ENCODE measurements at regions not wholly inside any gene's neighbourhood (a gene's known extent, or its start where the extent isn't known, plus 50 kb on each side); places are given as distances from the start of the nearest gene placed in this dataset.

DNA sequence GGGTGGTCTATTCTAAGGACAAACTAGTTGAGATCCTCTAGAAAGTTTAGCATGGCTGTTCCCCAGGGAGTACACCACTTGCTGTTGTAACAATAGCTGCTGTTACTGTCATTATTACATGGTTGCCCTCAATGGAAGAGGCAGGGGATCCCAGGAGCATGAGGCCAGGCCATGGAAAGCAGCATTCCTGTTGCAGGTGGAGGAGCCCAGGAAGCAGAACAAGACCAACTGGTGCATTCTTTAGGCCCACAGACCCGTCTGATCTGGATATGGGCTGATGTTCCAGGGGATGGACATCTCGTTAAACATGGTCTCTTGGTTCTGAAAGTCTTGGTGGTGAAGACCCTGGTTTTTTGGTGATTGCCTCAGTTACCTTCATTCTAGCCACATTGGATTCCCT lies 109.2 kb upstream of the WSCD2 start:
- Histone ChIP-seq H3K4me2 (ENCODE audit: low read length) (no peak overlapping the region), H3K27me3 (ENCODE audit: insufficient read depth, low read length) (peaks cover 63% of the 10 kb centered on the region), H3K36me3 (ENCODE audit: control insufficient read depth in 1 of 2, insufficient read depth in 2 of 2, low read length in 2 of 2) (no peaks in the 10 kb centered on the region), H3K4me1 (ENCODE audit: control insufficient read depth in 1 of 2, insufficient read depth in 2 of 2, low read length in 2 of 2) (no peaks in the 10 kb centered on the region), H3K79me2 (ENCODE audit: insufficient read depth, low read length) (no peaks in the 10 kb centered on the region), H4K20me1 (ENCODE audit: insufficient read depth) (no peaks in the 10 kb centered on the region), H3K9me3 (ENCODE audit: control insufficient read depth in 1 of 2, insufficient read depth in 1 of 2, low read depth in 1 of 2, low read length in 2 of 2) (no peaks in the 10 kb centered on the region), H3K27ac (ENCODE audit: low read depth, low read length) (no peak overlapping the region), H2AFZ (ENCODE audit: low read depth, low read length, poor library complexity, severe bottlenecking) (no peak overlapping the region), H3K9ac (ENCODE audit: low read length) (no peak overlapping the region), H3K9me2 (ENCODE audit: insufficient read depth) (no peaks in the 10 kb centered on the region), H3K4me3 (replicated peaks in 1 of 2; ENCODE audit: low read depth in 1 of 2, low read length in 2 of 2) (no peak overlapping the region)
- ATAC-seq (no peak), DNase-seq (ENCODE audit: low read depth, low spot score) (no peak)
- BruUV-seq (replicated peaks) = no TSS peak
- POLR2A ChIA-PET = no interaction called here
- no peak for TF ChIP-seq SRF (IDR thresholded peaks at IDR 0.05; ENCODE audit: low read depth)
- TF ChIP-seq ZNF274 (IDR thresholded peaks at IDR 0.05; ENCODE audit: low read depth, low read length) = no peak
- no peak for TF ChIP-seq JUND (IDR thresholded peaks at IDR 0.05)
- CTCF ChIA-PET = no interaction called here
- intact Hi-C loops (cut with micrococcal nuclease) = no loop called here
- RAD21 ChIA-PET (ENCODE audit: low non-redundant PET in 1 of 2, low total read pairs in 2 of 2, uncharacterized antibody in 2 of 2, unreplicated experiment in 2 of 2) = no interaction called here

DNA sequence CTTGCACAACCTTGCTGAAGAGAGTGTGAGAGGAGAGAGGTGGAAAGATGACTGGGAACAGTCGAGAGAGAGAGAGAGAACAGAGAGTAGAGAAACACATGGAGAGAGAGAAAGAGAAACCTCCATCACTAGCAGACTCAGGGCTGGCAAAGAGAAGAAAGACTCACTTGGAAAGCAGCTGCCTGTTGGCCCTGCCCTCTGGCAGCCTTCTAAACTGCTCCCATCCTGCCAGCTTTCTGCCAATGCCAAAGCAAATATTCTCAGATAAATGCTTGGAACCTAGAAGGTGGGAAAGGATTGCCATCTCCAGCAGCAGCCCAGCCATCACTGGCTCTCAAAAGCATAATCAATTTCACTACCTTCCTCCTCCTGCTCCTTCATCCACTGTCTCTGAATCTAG lies 107.9 kb upstream of the WSCD2 start:
- H3K4me3 ChIP-seq (replicated peaks in 1 of 2; ENCODE audit: low read depth in 1 of 2, low read length in 2 of 2) = no peak overlapping the region
- no peaks in the 10 kb centered on the region for H3K4me1 ChIP-seq (ENCODE audit: control insufficient read depth in 1 of 2, insufficient read depth in 2 of 2, low read length in 2 of 2)
- no peaks in the 10 kb centered on the region for H3K36me3 ChIP-seq (ENCODE audit: control insufficient read depth in 1 of 2, insufficient read depth in 2 of 2, low read length in 2 of 2)
- ATAC-seq (no peak), DNase-seq (ENCODE audit: low read depth, low spot score) (no peak)
- peaks cover 52% of the 10 kb centered on the region for H3K27me3 ChIP-seq (ENCODE audit: insufficient read depth, low read length)
- TF ChIP-seq POLR2A (IDR thresholded peaks at IDR 0.05; ENCODE audit: borderline replicate concordance, extremely low read depth, insufficient read depth, insufficient read length) = no peak
- TF ChIP-seq ELF1 (IDR thresholded peaks at IDR 0.05; ENCODE audit: borderline replicate concordance, low read depth) = no peak
- no peak for TF ChIP-seq ZNF274 (IDR thresholded peaks at IDR 0.05; ENCODE audit: low read depth, low read length)
- TF ChIP-seq, protein P1, sequence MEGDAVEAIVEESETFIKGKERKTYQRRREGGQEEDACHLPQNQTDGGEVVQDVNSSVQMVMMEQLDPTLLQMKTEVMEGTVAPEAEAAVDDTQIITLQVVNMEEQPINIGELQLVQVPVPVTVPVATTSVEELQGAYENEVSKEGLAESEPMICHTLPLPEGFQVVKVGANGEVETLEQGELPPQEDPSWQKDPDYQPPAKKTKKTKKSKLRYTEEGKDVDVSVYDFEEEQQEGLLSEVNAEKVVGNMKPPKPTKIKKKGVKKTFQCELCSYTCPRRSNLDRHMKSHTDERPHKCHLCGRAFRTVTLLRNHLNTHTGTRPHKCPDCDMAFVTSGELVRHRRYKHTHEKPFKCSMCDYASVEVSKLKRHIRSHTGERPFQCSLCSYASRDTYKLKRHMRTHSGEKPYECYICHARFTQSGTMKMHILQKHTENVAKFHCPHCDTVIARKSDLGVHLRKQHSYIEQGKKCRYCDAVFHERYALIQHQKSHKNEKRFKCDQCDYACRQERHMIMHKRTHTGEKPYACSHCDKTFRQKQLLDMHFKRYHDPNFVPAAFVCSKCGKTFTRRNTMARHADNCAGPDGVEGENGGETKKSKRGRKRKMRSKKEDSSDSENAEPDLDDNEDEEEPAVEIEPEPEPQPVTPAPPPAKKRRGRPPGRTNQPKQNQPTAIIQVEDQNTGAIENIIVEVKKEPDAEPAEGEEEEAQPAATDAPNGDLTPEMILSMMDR (IDR thresholded peaks at IDR 0.05 in 2 of 3, conservative IDR thresholded peaks at IDR 0.05 in 1 of 3; ENCODE audit: borderline replicate concordance in 1 of 3, insufficient read depth in 1 of 3, low read depth in 2 of 3, low read length in 2 of 3) = no peak
- TF ChIP-seq, protein P2, sequence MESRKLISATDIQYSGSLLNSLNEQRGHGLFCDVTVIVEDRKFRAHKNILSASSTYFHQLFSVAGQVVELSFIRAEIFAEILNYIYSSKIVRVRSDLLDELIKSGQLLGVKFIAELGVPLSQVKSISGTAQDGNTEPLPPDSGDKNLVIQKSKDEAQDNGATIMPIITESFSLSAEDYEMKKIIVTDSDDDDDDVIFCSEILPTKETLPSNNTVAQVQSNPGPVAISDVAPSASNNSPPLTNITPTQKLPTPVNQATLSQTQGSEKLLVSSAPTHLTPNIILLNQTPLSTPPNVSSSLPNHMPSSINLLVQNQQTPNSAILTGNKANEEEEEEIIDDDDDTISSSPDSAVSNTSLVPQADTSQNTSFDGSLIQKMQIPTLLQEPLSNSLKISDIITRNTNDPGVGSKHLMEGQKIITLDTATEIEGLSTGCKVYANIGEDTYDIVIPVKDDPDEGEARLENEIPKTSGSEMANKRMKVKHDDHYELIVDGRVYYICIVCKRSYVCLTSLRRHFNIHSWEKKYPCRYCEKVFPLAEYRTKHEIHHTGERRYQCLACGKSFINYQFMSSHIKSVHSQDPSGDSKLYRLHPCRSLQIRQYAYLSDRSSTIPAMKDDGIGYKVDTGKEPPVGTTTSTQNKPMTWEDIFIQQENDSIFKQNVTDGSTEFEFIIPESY (IDR thresholded peaks at IDR 0.05; ENCODE audit: extremely low read depth, insufficient replicate concordance, low read length) = no peak
- TF ChIP-seq SIN3A (IDR thresholded peaks at IDR 0.05; ENCODE audit: low read depth) = no peak
- TF ChIP-seq, protein P3, sequence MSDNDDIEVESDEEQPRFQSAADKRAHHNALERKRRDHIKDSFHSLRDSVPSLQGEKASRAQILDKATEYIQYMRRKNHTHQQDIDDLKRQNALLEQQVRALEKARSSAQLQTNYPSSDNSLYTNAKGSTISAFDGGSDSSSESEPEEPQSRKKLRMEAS (IDR thresholded peaks at IDR 0.05) = no peak
- no peak for TF ChIP-seq JUND (IDR thresholded peaks at IDR 0.05)
- TF ChIP-seq, protein P4, sequence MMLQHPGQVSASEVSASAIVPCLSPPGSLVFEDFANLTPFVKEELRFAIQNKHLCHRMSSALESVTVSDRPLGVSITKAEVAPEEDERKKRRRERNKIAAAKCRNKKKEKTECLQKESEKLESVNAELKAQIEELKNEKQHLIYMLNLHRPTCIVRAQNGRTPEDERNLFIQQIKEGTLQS (IDR thresholded peaks at IDR 0.05) = no peak
- TF ChIP-seq SP1 (IDR thresholded peaks at IDR 0.05; ENCODE audit: low read depth) = no peak
- no peaks in the 10 kb centered on the region for H3K79me2 ChIP-seq (ENCODE audit: insufficient read depth, low read length)
- no peak overlapping the region for H3K9ac ChIP-seq (ENCODE audit: low read length)
- ChIA-PET CTCF (no interaction called here), RAD21 (ENCODE audit: low non-redundant PET in 1 of 2, low total read pairs in 2 of 2, uncharacterized antibody in 2 of 2, unreplicated experiment in 2 of 2) (no interaction called here), POLR2A (no interaction called here)
- no peaks in the 10 kb centered on the region for H3K9me2 ChIP-seq (ENCODE audit: insufficient read depth)
- H3K4me2 ChIP-seq (ENCODE audit: low read length) = no peak overlapping the region
- no TSS peak for BruUV-seq (replicated peaks)
- no peak overlapping the region for H3K27ac ChIP-seq (ENCODE audit: low read depth, low read length)
- no peaks in the 10 kb centered on the region for H3K9me3 ChIP-seq (ENCODE audit: control insufficient read depth in 1 of 2, insufficient read depth in 1 of 2, low read depth in 1 of 2, low read length in 2 of 2)
- no peaks in the 10 kb centered on the region for H4K20me1 ChIP-seq (ENCODE audit: insufficient read depth)
- intact Hi-C loops (cut with micrococcal nuclease) = no loop called here
- no peak overlapping the region for H2AFZ ChIP-seq (ENCODE audit: low read depth, low read length, poor library complexity, severe bottlenecking)

All from HCT116 (cell line).